ENCODE measurements at regions not wholly inside any gene's neighbourhood (a gene's known extent, or its start where the extent isn't known, plus 50 kb on each side); places are given as distances from the start of the nearest gene placed in this dataset.

GRCh38 chr12:124393414-124393790 is 98.5 kb downstream of the RFLNA start:
- Mint-ChIP-seq H3K9me3 (no peaks in the 10 kb centered on the region), H3K27ac (peak overlapping the region; percentile 57; the same call in 1 of the 2 replicates), H3K4me1 (peaks cover 26% of the 10 kb centered on the region), H3K36me3 (peaks cover 17% of the 10 kb centered on the region), H3K27me3 (ENCODE audit: low read depth) (no peaks in the 10 kb centered on the region), H3K4me3 (no peak overlapping the region)
- ATAC-seq = no peak
- ChIA-PET CTCF (interaction anchor here (1.1 to 1.4 kb wide), 2 partner anchors 22 to 44 kb away, joined by 3 read pairs; no protein-coding TSS in a partner anchor), POLR2A (no interaction called here)
- TF ChIP-seq PRDM15 (CRISPR knock-in tag; IDR thresholded peaks at IDR 0.05) = no peak
- DNase-seq (ENCODE audit: low spot score) = no peak

DNA sequence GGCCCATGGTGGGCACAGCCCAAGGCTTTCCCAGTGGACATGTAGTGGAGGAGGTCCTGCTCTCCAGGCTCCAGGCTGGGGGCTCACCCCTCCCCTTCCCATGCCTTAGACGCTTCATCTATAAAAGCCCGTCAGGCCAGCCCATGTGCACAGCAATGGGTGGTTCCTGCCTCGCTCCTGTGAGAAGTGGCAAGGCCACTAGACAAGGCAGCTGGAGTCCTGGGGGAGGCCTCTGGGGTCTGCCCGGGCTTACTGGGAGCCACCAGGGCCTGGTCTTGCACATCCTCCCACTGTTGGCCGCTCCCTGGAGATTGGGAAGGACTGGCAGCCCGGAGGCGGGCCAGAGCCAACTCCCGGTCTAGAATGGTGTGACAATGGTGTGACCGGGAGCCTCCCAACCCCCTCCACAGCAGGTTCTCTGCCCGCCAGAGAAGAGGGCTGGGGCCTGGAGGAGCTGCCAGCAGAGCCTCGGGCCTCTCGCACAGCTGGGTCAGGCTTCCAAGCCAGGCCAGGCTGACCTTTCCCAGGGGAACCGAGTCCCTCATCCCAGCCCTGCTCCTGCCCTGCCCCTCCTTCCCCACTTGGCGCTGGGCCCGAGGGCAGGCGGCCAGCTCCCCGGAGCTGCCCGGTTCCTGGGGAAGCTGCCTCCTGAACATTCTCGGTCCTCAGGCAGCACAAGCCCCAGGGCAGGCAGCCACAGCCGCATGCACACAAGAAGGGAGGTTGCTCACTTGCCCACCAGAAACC is 97.9 kb downstream of the RFLNA start:
- DNase-seq (ENCODE audit: low spot score) = no peak
- no peak overlapping the region for H3K27ac Mint-ChIP-seq

GRCh38 chr12:124392271-124392666 is 97.4 kb downstream of the RFLNA start:
- ATAC-seq = peak; percentile 57
- peaks cover 27% of the 10 kb centered on the region for H3K4me1 Mint-ChIP-seq
- no peak overlapping the region; the same call in 1 of the 2 replicates for H3K27ac Mint-ChIP-seq
- H3K4me3 Mint-ChIP-seq = no peak overlapping the region
- peaks cover 17% of the 10 kb centered on the region for H3K36me3 Mint-ChIP-seq
- DNase-seq (ENCODE audit: low spot score) = peak; percentile 68
- no peaks in the 10 kb centered on the region for H3K9me3 Mint-ChIP-seq
- CTCF ChIA-PET = interaction anchor here (0.7 to 1.6 kb wide), 4 partner anchors 9 to 379 kb away, joined by 3 to 4 read pairs (median 3); no protein-coding TSS in a partner anchor
- H3K27me3 Mint-ChIP-seq (ENCODE audit: low read depth) = no peaks in the 10 kb centered on the region
- POLR2A ChIA-PET = no interaction called here
- no peak for TF ChIP-seq ZNF396 (CRISPR knock-in tag; IDR thresholded peaks at IDR 0.05; ENCODE audit: borderline replicate concordance)
- TF ChIP-seq, protein P1, sequence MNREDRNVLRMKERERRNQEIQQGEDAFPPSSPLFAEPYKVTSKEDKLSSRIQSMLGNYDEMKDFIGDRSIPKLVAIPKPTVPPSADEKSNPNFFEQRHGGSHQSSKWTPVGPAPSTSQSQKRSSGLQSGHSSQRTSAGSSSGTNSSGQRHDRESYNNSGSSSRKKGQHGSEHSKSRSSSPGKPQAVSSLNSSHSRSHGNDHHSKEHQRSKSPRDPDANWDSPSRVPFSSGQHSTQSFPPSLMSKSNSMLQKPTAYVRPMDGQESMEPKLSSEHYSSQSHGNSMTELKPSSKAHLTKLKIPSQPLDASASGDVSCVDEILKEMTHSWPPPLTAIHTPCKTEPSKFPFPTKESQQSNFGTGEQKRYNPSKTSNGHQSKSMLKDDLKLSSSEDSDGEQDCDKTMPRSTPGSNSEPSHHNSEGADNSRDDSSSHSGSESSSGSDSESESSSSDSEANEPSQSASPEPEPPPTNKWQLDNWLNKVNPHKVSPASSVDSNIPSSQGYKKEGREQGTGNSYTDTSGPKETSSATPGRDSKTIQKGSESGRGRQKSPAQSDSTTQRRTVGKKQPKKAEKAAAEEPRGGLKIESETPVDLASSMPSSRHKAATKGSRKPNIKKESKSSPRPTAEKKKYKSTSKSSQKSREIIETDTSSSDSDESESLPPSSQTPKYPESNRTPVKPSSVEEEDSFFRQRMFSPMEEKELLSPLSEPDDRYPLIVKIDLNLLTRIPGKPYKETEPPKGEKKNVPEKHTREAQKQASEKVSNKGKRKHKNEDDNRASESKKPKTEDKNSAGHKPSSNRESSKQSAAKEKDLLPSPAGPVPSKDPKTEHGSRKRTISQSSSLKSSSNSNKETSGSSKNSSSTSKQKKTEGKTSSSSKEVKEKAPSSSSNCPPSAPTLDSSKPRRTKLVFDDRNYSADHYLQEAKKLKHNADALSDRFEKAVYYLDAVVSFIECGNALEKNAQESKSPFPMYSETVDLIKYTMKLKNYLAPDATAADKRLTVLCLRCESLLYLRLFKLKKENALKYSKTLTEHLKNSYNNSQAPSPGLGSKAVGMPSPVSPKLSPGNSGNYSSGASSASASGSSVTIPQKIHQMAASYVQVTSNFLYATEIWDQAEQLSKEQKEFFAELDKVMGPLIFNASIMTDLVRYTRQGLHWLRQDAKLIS (CRISPR knock-in tag; IDR thresholded peaks at IDR 0.05; ENCODE audit: borderline replicate concordance) = no peak
- no peak for TF ChIP-seq TCF7 (CRISPR knock-in tag; IDR thresholded peaks at IDR 0.05; ENCODE audit: low read depth)
- TF ChIP-seq, protein P2, sequence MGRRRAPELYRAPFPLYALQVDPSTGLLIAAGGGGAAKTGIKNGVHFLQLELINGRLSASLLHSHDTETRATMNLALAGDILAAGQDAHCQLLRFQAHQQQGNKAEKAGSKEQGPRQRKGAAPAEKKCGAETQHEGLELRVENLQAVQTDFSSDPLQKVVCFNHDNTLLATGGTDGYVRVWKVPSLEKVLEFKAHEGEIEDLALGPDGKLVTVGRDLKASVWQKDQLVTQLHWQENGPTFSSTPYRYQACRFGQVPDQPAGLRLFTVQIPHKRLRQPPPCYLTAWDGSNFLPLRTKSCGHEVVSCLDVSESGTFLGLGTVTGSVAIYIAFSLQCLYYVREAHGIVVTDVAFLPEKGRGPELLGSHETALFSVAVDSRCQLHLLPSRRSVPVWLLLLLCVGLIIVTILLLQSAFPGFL (CRISPR knock-in tag; IDR thresholded peaks at IDR 0.05; ENCODE audit: borderline replicate concordance) = no peak
- TF ChIP-seq NR3C1 (CRISPR knock-in tag; conservative IDR thresholded peaks at IDR 0.05; ENCODE audit: low read depth) = no peak
- no peak for TF ChIP-seq ZNF121 (CRISPR knock-in tag; IDR thresholded peaks at IDR 0.05)
- TF ChIP-seq HMGA2 (CRISPR knock-in tag; IDR thresholded peaks at IDR 0.05) = no peak
- TF ChIP-seq, protein P3, sequence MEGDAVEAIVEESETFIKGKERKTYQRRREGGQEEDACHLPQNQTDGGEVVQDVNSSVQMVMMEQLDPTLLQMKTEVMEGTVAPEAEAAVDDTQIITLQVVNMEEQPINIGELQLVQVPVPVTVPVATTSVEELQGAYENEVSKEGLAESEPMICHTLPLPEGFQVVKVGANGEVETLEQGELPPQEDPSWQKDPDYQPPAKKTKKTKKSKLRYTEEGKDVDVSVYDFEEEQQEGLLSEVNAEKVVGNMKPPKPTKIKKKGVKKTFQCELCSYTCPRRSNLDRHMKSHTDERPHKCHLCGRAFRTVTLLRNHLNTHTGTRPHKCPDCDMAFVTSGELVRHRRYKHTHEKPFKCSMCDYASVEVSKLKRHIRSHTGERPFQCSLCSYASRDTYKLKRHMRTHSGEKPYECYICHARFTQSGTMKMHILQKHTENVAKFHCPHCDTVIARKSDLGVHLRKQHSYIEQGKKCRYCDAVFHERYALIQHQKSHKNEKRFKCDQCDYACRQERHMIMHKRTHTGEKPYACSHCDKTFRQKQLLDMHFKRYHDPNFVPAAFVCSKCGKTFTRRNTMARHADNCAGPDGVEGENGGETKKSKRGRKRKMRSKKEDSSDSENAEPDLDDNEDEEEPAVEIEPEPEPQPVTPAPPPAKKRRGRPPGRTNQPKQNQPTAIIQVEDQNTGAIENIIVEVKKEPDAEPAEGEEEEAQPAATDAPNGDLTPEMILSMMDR (IDR thresholded peaks at IDR 0.05) = no peak
- no peak for TF ChIP-seq ZNF232 (CRISPR knock-in tag; IDR thresholded peaks at IDR 0.05)
- TF ChIP-seq ATF6 (CRISPR knock-in tag; IDR thresholded peaks at IDR 0.05) = no peak

More for the DNA sequence above, 97.9 kb downstream of the RFLNA start:
- peaks cover 17% of the 10 kb centered on the region for H3K36me3 Mint-ChIP-seq
- no peak overlapping the region for H3K4me3 Mint-ChIP-seq
- H3K4me1 Mint-ChIP-seq = peaks cover 27% of the 10 kb centered on the region
- ChIA-PET CTCF (interaction anchor here (0.7 to 1.6 kb wide), 5 partner anchors 8 to 379 kb away, joined by 3 to 4 read pairs (median 3); no protein-coding TSS in a partner anchor), POLR2A (no interaction called here)
- TF ChIP-seq, protein P4, sequence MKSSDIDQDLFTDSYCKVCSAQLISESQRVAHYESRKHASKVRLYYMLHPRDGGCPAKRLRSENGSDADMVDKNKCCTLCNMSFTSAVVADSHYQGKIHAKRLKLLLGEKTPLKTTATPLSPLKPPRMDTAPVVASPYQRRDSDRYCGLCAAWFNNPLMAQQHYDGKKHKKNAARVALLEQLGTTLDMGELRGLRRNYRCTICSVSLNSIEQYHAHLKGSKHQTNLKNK (CRISPR knock-in tag; IDR thresholded peaks at IDR 0.05) = no peak
- TF ChIP-seq NFYB (CRISPR knock-in tag; conservative IDR thresholded peaks at IDR 0.05; ENCODE audit: low read depth) (no peak), GRHL2 (CRISPR knock-in tag; IDR thresholded peaks at IDR 0.05; ENCODE audit: insufficient replicate concordance, severe bottlenecking) (no peak), ZNF138 (CRISPR knock-in tag; conservative IDR thresholded peaks at IDR 0.05) (no peak), IRF2 (CRISPR knock-in tag; IDR thresholded peaks at IDR 0.05; ENCODE audit: borderline replicate concordance, low read depth) (no peak), ZNF121 (CRISPR knock-in tag; IDR thresholded peaks at IDR 0.05) (no peak)
- TF ChIP-seq, protein P5, sequence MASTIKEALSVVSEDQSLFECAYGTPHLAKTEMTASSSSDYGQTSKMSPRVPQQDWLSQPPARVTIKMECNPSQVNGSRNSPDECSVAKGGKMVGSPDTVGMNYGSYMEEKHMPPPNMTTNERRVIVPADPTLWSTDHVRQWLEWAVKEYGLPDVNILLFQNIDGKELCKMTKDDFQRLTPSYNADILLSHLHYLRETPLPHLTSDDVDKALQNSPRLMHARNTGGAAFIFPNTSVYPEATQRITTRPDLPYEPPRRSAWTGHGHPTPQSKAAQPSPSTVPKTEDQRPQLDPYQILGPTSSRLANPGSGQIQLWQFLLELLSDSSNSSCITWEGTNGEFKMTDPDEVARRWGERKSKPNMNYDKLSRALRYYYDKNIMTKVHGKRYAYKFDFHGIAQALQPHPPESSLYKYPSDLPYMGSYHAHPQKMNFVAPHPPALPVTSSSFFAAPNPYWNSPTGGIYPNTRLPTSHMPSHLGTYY (CRISPR knock-in tag; IDR thresholded peaks at IDR 0.05) = no peak
- no peaks in the 10 kb centered on the region for H3K27me3 Mint-ChIP-seq (ENCODE audit: low read depth)
- peak; percentile 14 for ATAC-seq
- no peaks in the 10 kb centered on the region for H3K9me3 Mint-ChIP-seq

Measured in WTC11 (cell line).